ENCODE measurements at regions not wholly inside any gene's neighbourhood (a gene's known extent, or its start where the extent isn't known, plus 50 kb on each side); places are given as distances from the start of the nearest gene placed in this dataset.
A peak's percentile ranks its signal among the peaks of the same experiment; 100 is the strongest.
"Not testable (repeated sequence)": the region's sequence is repeated elsewhere in the genome, so short reads cannot be mapped to it uniquely, and the experiment has no call there.

DNA sequence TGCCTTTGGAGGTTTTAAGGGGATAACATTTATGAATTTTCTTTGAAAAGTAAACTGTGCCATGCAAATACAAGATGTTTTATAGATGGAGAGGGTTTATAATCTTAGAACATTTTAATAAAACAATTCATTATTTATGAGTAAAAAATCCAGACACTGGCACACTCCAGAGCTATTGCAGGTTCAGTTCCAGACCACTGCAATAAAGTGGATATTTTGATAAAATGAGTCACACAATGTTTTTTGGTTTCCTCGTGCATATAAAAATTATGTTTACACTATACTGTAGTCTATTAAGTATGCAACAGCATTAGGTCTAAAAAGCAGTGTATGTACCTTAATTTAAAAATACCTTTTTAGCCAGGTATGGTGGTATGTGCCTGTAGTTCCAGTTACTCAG lies 146.2 kb upstream of the ZBED5 start:
- no peak for DNase-seq

DNA sequence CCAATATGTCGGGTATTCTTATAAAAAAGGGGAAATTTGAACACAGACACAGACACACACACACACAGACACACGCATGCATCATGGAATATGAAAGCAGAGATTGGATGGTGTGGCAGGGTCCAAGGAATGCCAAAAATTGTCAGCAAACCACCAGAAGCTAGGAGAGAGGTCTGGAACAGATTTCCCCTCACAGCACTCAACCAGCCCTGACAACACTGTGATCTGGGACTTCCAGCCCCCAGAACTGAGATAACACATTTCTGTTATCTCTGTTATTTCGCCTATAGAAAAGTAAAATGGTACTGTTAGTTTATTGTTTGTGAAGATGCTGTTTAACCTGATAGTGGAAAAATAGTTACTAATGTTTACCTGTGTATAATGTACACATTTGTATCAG lies 145.4 kb upstream of the ZBED5 start:
- no peak for DNase-seq

DNA sequence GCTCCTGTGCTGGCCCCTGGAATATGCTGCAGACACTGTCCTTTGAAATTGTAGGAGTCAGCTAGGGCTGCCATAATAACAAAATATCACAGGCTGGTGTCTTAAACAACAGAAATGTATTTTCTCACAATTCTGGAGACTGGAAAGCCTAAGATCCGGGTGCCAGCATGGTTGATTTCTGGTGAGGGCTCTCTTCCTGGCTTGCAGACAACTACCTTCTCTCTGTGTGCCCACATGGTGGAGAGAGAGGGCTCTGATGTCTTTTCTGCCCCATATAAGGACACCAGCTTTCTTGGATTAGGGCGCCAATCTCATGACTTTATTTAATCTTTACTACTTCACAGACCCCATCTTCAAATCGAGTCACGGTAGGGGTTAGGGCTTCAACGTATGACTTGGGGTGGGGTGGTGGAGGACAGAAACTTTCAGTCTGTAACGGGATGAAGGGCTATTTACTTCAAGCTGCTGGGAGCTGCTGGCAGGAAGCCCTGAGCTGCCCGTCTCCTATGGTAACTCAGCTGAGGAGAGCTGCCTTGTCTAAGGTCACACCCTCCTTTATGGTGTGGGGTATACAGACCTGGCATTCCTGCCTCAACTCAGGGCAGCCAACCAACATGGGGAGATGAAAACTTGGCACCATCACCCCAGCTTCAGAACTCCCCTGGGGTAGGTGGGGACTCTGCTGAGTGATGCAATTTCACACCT lies 142.9 kb upstream of the ZBED5 start:
- DNase-seq = no peak

DNA sequence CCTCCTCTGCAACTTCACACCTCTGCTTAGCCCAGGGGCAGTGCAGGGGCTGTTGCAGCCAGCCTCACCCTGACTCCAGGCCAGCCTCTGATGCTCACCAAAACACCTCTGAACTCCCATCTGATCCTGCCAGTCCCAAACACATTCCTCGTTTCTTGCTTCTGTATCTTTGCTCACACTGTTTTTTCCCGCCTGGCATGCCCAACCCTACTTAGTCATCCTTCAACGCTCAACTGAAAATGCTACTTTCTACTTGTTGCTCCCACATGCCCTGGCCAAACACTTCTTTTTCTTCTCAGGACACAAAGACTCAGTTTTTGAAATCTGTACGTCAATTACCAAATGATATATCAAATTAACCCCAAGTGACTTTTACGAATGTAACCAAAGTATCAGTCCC lies 140.8 kb upstream of the ZBED5 start:
- DNase-seq = no peak

- no peak for DNase-seq
These were observed 138.8 kb upstream of the ZBED5 start for GRCh38 chr11:10996678-10997077.

DNA sequence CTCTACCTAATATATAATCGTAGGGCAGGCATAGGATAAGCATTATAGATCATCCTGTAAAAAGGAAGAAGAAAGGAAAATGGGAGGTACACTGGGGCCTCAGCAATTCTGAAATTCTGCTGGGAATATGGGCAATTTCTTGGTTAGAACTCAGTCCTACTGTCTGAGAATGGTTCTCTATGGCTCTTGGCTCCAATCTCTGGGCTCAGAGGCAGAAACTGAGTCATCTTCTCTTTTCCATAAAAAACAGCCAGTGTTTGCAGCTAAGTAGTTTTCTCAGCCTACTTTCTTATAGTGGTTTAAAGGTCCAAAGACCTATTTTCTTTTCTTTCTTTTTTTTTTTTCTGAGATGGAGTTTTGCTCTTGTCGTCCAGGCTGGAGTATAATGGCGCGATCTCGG lies 135.8 kb upstream of the ZBED5 start:
- no peak for DNase-seq

GRCh38 chr11:10993186-10993585 lies 135.3 kb upstream of the ZBED5 start:
- DNase-seq = no peak

- no peak for DNase-seq
These were observed 133.5 kb upstream of the ZBED5 start for GRCh38 chr11:10991393-10991792.

- no peak for DNase-seq
These were observed 132.9 kb upstream of the ZBED5 start for GRCh38 chr11:10990637-10991193.

DNA sequence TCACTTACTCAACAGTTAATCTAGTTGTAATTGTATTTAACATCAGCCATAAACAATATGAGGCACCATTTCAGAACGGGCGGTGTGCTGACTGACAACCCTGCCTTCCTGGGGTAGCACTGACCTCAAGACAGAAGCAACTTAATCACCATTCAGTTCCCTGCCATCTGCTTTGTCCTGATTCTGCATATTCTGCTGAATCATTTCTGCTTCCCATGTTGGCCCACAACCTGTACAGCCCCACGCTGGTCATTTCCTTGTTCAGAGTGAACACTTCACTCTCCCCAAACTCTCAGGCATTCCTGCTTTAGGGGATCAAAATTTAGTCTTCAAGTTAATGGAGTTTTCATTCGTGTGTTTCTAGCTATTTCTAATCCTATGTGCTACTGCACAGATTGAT lies 132.3 kb upstream of the ZBED5 start:
- DNase-seq = no peak

DNA sequence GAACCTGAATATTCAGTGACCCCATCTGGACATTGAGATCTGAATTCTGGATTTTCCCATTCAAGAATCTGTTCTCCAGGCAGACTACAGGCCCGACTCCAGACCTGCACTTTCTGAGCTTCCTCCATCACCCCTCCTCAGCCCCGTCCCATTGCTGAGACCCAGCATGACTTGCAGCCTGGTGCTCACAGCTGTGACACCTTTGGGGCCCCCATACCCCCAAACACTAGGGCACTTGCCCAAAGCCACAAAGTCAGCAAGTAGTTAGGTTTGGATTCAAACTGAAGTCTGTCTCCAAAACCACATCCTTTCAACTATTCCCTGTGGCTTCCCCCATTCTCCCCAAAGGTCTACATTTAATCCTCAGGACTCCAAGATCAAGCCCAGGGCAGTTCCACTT lies 128.2 kb upstream of the ZBED5 start:
- no peak for DNase-seq

- no peak for DNase-seq
These were observed 126.9 kb upstream of the ZBED5 start for GRCh38 chr11:10984742-10985141.

- no peak for DNase-seq
These were observed 126.4 kb upstream of the ZBED5 start for GRCh38 chr11:10984250-10984649.

- DNase-seq = no peak
These were observed 125.1 kb upstream of the ZBED5 start for GRCh38 chr11:10982704-10983510.

DNA sequence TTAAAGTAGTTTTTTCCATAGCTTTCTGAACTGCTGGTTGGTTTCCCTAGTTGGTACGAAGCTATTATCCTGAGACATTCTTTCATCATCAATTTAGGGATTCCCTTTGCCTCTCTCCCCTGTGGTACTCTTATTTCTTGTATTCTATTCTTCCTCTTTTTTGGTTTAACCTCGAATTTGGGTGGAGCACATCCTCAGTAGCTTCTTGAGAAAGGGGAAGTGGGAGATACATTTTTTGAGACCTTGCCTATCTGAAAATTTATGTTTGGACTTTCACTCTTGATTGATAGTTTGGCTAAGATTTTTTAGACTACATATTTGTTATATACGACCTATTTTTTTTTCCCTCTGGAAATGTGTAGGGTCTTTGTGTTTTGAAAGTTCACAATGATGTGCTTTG lies 121.7 kb upstream of the ZBED5 start:
- no peak for DNase-seq

GRCh38 chr11:10978198-10978597 lies 120.3 kb upstream of the ZBED5 start:
- no peak for DNase-seq

DNA sequence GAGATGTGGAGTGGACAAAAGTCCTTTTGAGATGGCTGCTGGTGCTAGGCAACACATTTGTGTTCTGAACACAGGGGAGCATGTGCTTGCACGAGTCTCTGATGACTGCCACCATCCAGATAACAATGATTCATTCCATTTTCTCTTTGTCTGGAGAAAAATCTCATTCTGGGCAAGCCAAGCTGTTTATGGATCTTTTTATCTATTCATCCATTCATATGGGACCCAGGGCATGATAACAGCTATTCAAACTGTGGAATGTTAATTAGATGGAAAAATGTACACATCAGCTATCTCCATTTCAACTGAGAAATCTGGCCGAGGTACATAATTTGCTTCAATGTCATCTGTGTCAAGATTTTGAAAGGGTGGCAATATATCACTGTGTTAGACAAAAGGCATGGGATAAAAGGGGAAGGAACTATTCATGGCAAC lies 117.5 kb upstream of the ZBED5 start:
- no peak for DNase-seq

DNA sequence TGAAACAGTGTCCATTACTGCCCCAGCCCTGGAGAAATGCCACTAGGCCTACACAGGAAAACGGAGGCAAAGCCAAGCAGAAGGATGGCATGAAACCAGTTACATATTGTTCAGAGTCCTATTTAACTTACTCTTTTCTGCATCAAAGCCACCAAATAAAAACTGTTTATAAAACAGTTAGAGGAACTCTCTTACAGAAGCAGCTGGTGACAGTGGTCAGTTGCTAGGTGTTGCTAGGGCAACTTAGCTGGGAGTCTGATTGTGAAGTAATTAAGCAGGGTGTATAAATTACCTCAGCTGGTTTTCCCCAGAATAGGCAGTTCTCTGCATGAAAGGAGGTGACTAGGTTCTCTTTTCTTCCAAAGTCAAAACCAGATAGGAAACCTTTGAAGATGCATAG lies 115.6 kb upstream of the ZBED5 start:
- peak; percentile 53 for DNase-seq

- no peak for DNase-seq
These were observed 113.1 kb upstream of the ZBED5 start for GRCh38 chr11:10970926-10971325.

DNA sequence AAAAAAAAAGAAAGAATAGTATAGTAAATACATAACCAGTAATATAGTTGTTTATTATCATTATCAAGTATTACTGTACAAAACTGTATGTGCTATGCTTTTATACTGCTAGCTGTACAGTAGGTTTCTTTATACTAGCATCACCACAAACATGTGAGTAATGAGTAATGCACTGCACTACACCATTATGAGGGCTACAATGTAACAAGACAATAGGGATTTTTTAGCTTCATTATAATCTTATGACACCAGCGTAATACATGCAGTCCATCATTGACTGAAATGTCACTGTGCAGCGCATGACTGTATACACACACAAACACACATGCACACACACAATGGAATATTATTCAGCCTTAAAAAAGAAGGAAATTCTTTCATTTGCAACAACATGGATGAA lies 111.5 kb upstream of the ZBED5 start:
- no peak for DNase-seq

DNA sequence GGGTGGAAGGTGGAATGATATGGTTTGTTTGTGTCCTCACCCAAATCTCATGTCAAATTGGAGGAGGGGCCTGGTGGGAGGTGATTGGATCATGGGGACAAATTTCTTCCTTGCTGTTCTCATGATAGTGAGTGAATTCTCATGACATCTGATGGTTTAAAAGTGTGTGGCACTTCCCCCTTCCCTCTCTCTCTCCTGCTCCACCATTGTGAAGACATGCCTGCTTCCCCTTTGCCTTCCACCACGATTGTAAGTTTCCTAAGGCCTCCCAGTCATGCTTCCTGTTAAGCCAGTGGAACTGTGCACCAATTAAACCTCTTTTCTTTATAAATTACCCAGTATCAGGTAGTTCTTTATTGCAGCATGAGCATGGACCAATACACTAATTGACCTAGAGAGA lies 99.0 kb upstream of the ZBED5 start:
- not testable (repeated sequence) for DNase-seq

GRCh38 chr11:10955616-10956015 lies 97.8 kb upstream of the ZBED5 start:
- no peak for DNase-seq

GRCh38 chr11:10954184-10954583 lies 96.3 kb upstream of the ZBED5 start:
- DNase-seq = no peak

DNA sequence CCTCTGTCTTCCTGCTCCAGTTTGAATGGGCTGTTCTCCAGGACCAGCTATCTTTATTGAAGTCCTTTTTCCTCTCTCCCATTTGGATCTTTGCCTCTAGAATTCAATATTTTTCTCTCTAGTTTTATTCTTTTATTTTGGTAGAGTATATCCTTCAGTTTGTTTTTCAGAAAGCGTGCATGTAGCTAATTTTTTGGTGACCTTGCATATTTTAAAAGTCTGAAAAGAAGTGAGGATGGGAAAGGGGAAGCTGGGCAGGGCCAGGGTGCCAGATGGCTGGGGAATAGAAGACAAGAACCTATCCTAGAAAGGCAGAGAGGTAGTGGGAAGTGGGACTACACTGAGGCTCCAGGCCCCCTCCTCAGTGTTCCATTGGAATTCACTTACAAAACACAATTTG lies 95.0 kb upstream of the ZBED5 start:
- DNase-seq = no peak

All from left kidney (tissue), 1 donor.